Pancreas (tissue), 10 donors: ENCODE measurements at regions not wholly inside any gene's neighbourhood (a gene's known extent, or its start where the extent isn't known, plus 50 kb on each side); places are given as distances from the start of the nearest gene placed in this dataset.

Experiments used
- ATAC-seq, 4 donors: fragments of 200-7000 bp; cut with Tn5 transposase; one replicate each; pipeline versions ENCODE4 v1.8.0 to v1.9.1; 2020; ENCODE audit warnings: mild to moderate bottlenecking in 4 of 4, moderate library complexity in 4 of 4
- DNase-seq, 6 donors: peaks; one replicate each; pipeline ENCODE4 v3.0.0-alpha.2; 2020
- FAIRE-seq: peaks from 2 replicates; lab custom pipeline; 2012; peaks lifted over from hg19 to GRCh38; lab: Jason Lieb, UNC
- H3K27ac ChIP-seq, 4 donors: fragments of 200-600 bp; sonication (generic); 1 replicate in 3 of 4; 2 replicates in 1 of 4; pipeline versions ENCODE4 v1.5.0 to v1.8.0; 2020
- H3K27me3 ChIP-seq, 4 donors: fragments of 200-600 bp; one replicate each; pipeline ENCODE4 v1.8.0; 2021
- H3K36me3 ChIP-seq, 3 donors: fragments of 200-600 bp; sonication (generic) in 1 of 3; one replicate each; pipeline versions ENCODE4 v1.5.0 to v1.8.0; 2020 to 2021
- H3K4me1 ChIP-seq, 3 donors: fragments of 200-600 bp; one replicate each; pipeline ENCODE4 v1.8.0; 2021
- H3K4me3 ChIP-seq, 4 donors: fragments of 200-600 bp; sonication (generic) in 2 of 4; one replicate each; pipeline versions ENCODE4 v1.5.0 to v1.8.0; 2020 to 2021
- H3K9me3 ChIP-seq, 4 donors: fragments of 200-600 bp; one replicate each; pipeline ENCODE4 v1.8.0; 2021
- WGBS, 2 donors: extraction: QIAGEN DNeasy Blood & Tissue Kit; methylation state at CpG; one replicate each; pipeline ENCODE4 v1.1.7; 2013; 5-methylcytosine and 5-hydroxymethylcytosine counted together
- intact Hi-C, 3 donors: fragments of 100-400 bp; cut with DNase I; formaldehyde crosslinking; loops; one replicate each; pipeline versions ENCODE4 v1.11.1 to v1.14.2; 2022
- TF ChIP-seq, protein P1 (sequence below), 4 donors: fragments of 200-600 bp; sonication (generic) in 3 of 4; IDR thresholded peaks; one replicate each; pipeline versions ENCODE4 v1.5.0 to v1.8.0; 2021; ENCODE audit warnings: antibody characterized with exemption in 4 of 4
- donor health status: healthy with polysubstance abuse.
- donor health status: DM: no; HTN: no; CAD: no; lungs with moderate emphysema.
- donor health status: DM: no; HTN: no; CAD: no.
- donor health status: control.
- donor health status: control.
- donor health status: Bipolar disorder and iron deficiency.
- donor health status: DM: yes; HTN: yes; CAD: no.
- donor health status: DM: no; HTN: no; CAD: no.
- donor health status: DM: no; HTN: no; CAD: no.
- donor health status: DM: yes; HTN: yes; CAD: no.

GRCh38 chr3:31291818-31292217, 240.9 kb upstream of the STT3B start:
- Histone ChIP-seq H3K27me3 (no peaks in the 10 kb centered on the region), H3K4me3 (no peak overlapping the region), H3K9me3 (no peaks in the 10 kb centered on the region), H3K4me1 (no peaks in the 10 kb centered on the region), H3K27ac (no peak overlapping the region), H3K36me3 (no peaks in the 10 kb centered on the region)
- DNase-seq (no peak), ATAC-seq (no peak), FAIRE-seq (no peak)
- 28 to 31% methylated on average over 3 of the region's 3 CpGs for WGBS, 2 donors
- intact Hi-C loops = no loop called here
- TF ChIP-seq, protein P1, sequence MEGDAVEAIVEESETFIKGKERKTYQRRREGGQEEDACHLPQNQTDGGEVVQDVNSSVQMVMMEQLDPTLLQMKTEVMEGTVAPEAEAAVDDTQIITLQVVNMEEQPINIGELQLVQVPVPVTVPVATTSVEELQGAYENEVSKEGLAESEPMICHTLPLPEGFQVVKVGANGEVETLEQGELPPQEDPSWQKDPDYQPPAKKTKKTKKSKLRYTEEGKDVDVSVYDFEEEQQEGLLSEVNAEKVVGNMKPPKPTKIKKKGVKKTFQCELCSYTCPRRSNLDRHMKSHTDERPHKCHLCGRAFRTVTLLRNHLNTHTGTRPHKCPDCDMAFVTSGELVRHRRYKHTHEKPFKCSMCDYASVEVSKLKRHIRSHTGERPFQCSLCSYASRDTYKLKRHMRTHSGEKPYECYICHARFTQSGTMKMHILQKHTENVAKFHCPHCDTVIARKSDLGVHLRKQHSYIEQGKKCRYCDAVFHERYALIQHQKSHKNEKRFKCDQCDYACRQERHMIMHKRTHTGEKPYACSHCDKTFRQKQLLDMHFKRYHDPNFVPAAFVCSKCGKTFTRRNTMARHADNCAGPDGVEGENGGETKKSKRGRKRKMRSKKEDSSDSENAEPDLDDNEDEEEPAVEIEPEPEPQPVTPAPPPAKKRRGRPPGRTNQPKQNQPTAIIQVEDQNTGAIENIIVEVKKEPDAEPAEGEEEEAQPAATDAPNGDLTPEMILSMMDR (IDR thresholded peaks at IDR 0.05) = no peak

DNA sequence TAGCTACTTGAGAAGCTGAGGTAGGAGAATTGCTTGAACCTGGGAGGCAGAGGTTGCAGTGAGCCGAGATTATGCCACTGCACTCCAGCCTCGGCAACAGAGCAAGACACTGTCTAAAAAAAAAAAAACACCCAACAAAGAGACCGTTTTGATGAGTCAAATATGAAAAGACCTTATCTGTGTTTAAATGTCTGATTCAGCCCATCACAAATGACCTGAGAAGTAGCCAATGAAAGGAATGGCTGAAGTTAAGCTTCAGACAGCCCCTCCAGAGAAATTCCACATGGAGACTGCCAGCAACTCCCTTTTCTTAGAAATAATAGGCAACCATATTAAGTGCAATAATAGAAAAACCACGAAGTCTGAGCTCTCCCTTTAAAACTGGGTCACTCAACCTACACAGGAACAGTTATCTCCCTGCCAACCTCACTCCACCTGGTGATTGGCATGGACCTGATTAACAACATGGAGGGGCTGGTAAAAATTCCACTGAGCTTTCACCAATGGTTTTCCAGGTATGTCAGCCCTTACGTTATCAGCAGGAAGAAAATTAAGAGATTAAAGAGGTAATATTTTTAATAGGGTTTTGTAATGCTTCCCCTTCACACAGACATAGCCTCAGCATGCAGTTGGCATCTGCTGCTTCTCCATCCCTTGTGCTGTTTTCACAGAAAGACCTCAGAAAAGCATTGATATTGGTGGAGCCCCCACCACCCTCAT, 238.1 kb upstream of the STT3B start:
- FAIRE-seq (no peak), DNase-seq (no peak), ATAC-seq (no peak)
- H3K4me3 ChIP-seq = no peak overlapping the region
- TF ChIP-seq, protein P1 (IDR thresholded peaks at IDR 0.05) = no peak
- intact Hi-C loops = no loop called here
- no peak overlapping the region for H3K27ac ChIP-seq
- H3K9me3 ChIP-seq = no peaks in the 10 kb centered on the region
- H3K36me3 ChIP-seq = no peaks in the 10 kb centered on the region
- 50 to 55% methylated on average over 5 of the region's 5 CpGs for WGBS, 2 donors
- no peaks in the 10 kb centered on the region for H3K27me3 ChIP-seq
- no peaks in the 10 kb centered on the region for H3K4me1 ChIP-seq

DNA sequence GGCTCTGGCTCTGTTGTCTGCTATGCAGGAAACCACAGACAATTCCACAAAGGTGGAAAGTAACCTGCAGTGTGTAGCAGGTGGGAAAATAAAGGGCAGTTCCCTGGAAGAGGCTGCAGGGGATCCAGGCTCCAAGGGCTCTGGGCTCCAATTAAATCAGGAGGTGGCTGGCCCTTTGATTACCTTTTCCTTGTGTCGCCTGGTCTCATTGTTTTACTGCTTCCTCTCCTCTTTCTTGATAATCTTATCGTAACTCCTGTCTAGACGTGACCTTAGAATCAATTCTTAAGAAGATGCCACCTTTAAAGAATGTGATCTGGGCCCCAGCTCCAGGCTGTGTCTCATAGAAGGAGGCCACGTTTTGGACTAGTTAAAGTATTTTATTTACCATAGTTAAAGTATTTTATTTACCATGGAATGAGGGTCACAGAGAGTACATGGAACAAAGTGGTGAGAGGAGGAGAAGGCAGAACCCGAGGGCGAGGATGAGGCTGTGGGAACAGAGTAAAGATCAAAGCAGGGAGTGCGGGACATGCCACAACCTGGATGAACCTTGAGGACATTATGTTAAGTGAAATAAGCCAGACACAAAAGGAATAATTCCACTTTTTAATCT, 237.5 kb upstream of the STT3B start:
- ATAC-seq = no peak
- intact Hi-C loops = no loop called here
- Histone ChIP-seq H3K36me3 (no peaks in the 10 kb centered on the region), H3K4me3 (no peak overlapping the region), H3K4me1 (no peaks in the 10 kb centered on the region), H3K9me3 (no peaks in the 10 kb centered on the region), H3K27ac (no peak overlapping the region), H3K27me3 (no peaks in the 10 kb centered on the region)
- no peak for FAIRE-seq
- 79% methylated on average over 7 of the region's 7 CpGs for WGBS, 2 donors
- TF ChIP-seq, protein P1 (IDR thresholded peaks at IDR 0.05) = no peak
- no peak for DNase-seq

DNA sequence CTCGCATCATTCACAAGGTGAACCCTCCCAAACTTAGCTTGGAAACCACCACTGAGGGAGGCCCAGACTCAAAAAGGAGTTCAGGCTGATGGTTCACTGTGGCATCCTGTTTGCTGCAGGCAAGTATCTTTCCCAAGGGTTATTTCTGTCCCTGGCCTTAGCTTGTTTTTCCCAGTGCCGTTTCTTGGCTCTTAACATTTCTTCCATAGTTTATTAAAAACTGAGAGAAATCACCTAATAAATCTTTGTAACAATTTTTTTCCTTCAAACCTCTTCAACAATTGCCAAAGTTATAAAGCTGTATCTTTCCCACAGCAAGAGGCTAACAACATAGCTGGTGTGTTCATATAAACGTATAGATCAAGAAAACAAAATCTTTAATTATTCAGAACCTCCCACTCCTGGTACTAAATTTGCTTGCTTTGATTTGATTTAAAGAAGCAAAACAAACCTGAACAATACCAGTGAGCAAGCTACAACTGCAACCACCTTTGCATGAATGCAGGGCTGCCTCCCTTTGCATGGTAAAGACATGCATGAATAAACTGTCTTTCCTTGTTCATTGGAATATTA, 234.9 kb upstream of the STT3B start:
- no peak for DNase-seq
- Histone ChIP-seq H3K27ac (no peak overlapping the region), H3K9me3 (no peaks in the 10 kb centered on the region), H3K4me3 (no peak overlapping the region), H3K4me1 (peaks cover 0 to 13% (median 6%) of the 10 kb centered on the region in 3 donors), H3K27me3 (no peaks in the 10 kb centered on the region), H3K36me3 (no peaks in the 10 kb centered on the region)
- intact Hi-C loops = no loop called here
- TF ChIP-seq, protein P1 (IDR thresholded peaks at IDR 0.05) = no peak
- ATAC-seq = no peak
- WGBS, 2 donors = 87 to 94% methylated on average over 3 of the region's 3 CpGs
- no peak for FAIRE-seq
